Thyroid gland (tissue), 4 donors: ENCODE measurements at regions not wholly inside any gene's neighbourhood (a gene's known extent, or its start where the extent isn't known, plus 50 kb on each side); places are given as distances from the start of the nearest gene placed in this dataset.

Experiments used
- DNase-seq, 2 donors: peaks; one replicate each; pipeline ENCODE4 v3.0.0-alpha.2; 2019
- H3K27ac ChIP-seq, 3 donors: fragments of 200-600 bp; sonication (generic); 1 replicate in 2 of 3; 2 replicates in 1 of 3; pipeline ENCODE4 v1.5.1; 2016 to 2019; ENCODE audit warnings: mild to moderate bottlenecking in 1 of 3, moderate library complexity in 1 of 3
- H3K27me3 ChIP-seq: fragments of 200-600 bp; sonication (generic); one replicate; pipeline ENCODE4 v1.5.1; 2019
- H3K36me3 ChIP-seq, 2 donors: fragments of 200-600 bp; sonication (generic); one replicate each; pipeline ENCODE4 v1.5.1; 2016 to 2019
- H3K4me1 ChIP-seq, 2 donors: fragments of 200-600 bp; sonication (generic); one replicate each; pipeline ENCODE4 v1.5.1; 2017 to 2019
- H3K4me3 ChIP-seq, 3 donors: fragments of 200-600 bp; sonication (generic); replicated peaks in 1 of 3; 1 replicate in 2 of 3; 2 replicates in 1 of 3; pipeline ENCODE4 v1.5.1; 2016; ENCODE audit warnings: mild to moderate bottlenecking in 1 of 3
- H3K9me3 ChIP-seq: fragments of 200-600 bp; sonication (generic); one replicate; pipeline ENCODE4 v1.5.1; 2017
- CTCF ChIP-seq, 6 experiments: fragments of 200-600 bp in 3 of 6; fragments of 450-650 bp in 3 of 6; sonication (generic) in 3 of 6; IDR thresholded peaks; one replicate each; pipeline ENCODE4 v1.5.1; 2016 to 2019; ENCODE audit warnings: antibody characterized with exemption in 6 of 6, mild to moderate bottlenecking in 2 of 6, inconsistent platforms in 1 of 6, moderate library complexity in 1 of 6
- POLR2A ChIP-seq, 2 donors: fragments of 450-650 bp; IDR thresholded peaks; one replicate each; pipeline ENCODE4 v1.6.1; 2017; ENCODE audit warnings: antibody characterized with exemption in 2 of 2, mild to moderate bottlenecking in 2 of 2, moderate library complexity in 1 of 2
- WGBS, 2 donors: methylation state at CpG; one replicate each; pipeline ENCODE4 v1.1.5; 2017; 5-methylcytosine and 5-hydroxymethylcytosine counted together
- intact Hi-C: fragments of 100-400 bp; cut with DNase I; formaldehyde crosslinking; loops from one replicate; pipeline ENCODE4 v1.15.1; 2023

- no peaks in the 10 kb centered on the region for H3K9me3 ChIP-seq
- no peaks in the 10 kb centered on the region for H3K4me1 ChIP-seq
- H3K27ac ChIP-seq, result no peak overlapping the region
- no peaks in the 10 kb centered on the region for H3K36me3 ChIP-seq
- intact Hi-C loops, result no loop called here
- no peak for DNase-seq
- H3K27me3 ChIP-seq, result no peaks in the 10 kb centered on the region
- WGBS, 2 donors, result 65 to 75% methylated on average over 12 of the region's 13 CpGs
- H3K4me3 ChIP-seq, result no peak overlapping the region
- TF ChIP-seq CTCF (IDR thresholded peaks at IDR 0.05), result no peak
- no peak for TF ChIP-seq POLR2A (IDR thresholded peaks at IDR 0.05)
Measured at GRCh38 chr1:38114241-38115026, 67.8 kb upstream of the POU3F1 start.

- WGBS, 2 donors, result 94 to 98% methylated on average over 14 of the region's 14 CpGs
- TF ChIP-seq POLR2A (IDR thresholded peaks at IDR 0.05) (no peak), CTCF (IDR thresholded peaks at IDR 0.05) (no peak)
- no peak for DNase-seq
- no peaks in the 10 kb centered on the region for H3K36me3 ChIP-seq
- H3K27me3 ChIP-seq, result no peaks in the 10 kb centered on the region
- H3K4me3 ChIP-seq, result no peak overlapping the region
- intact Hi-C loops, result no loop called here
- no peaks in the 10 kb centered on the region for H3K9me3 ChIP-seq
- H3K27ac ChIP-seq, result no peak overlapping the region
- H3K4me1 ChIP-seq, result no peaks in the 10 kb centered on the region
Measured at GRCh38 chr1:38113159-38113666, 66.6 kb upstream of the POU3F1 start.

GRCh38 chr1:38111589-38111988, 65.0 kb upstream of the POU3F1 start:
- no peaks in the 10 kb centered on the region for H3K9me3 ChIP-seq
- DNase-seq, result no peak
- H3K27me3 ChIP-seq, result no peaks in the 10 kb centered on the region
- no peaks in the 10 kb centered on the region for H3K4me1 ChIP-seq
- no peak overlapping the region for H3K27ac ChIP-seq
- no peak overlapping the region for H3K4me3 ChIP-seq
- TF ChIP-seq CTCF (IDR thresholded peaks at IDR 0.05) (no peak), POLR2A (IDR thresholded peaks at IDR 0.05) (no peak)
- WGBS, 2 donors, result 90 to 96% methylated on average over 8 of the region's 8 CpGs
- intact Hi-C loops, result no loop called here
- H3K36me3 ChIP-seq, result no peaks in the 10 kb centered on the region

GRCh38 chr1:38105267-38105666, 58.7 kb upstream of the POU3F1 start:
- H3K36me3 ChIP-seq, result no peaks in the 10 kb centered on the region
- no peaks in the 10 kb centered on the region for H3K9me3 ChIP-seq
- H3K4me1 ChIP-seq, result no peaks in the 10 kb centered on the region
- 83 to 92% methylated on average over 5 of the region's 5 CpGs for WGBS, 2 donors
- H3K27ac ChIP-seq, result no peak overlapping the region
- no peak overlapping the region for H3K4me3 ChIP-seq
- no peaks in the 10 kb centered on the region for H3K27me3 ChIP-seq
- no peak for TF ChIP-seq CTCF (IDR thresholded peaks at IDR 0.05)
- no peak for TF ChIP-seq POLR2A (IDR thresholded peaks at IDR 0.05)
- no peak for DNase-seq
- intact Hi-C loops, result no loop called here

- Histone ChIP-seq H3K4me3 (no peak overlapping the region), H3K36me3 (no peaks in the 10 kb centered on the region), H3K27ac (no peak overlapping the region), H3K9me3 (no peaks in the 10 kb centered on the region), H3K27me3 (no peaks in the 10 kb centered on the region), H3K4me1 (no peaks in the 10 kb centered on the region)
- no peak for DNase-seq
- TF ChIP-seq CTCF (IDR thresholded peaks at IDR 0.05) (no peak), POLR2A (IDR thresholded peaks at IDR 0.05) (no peak)
- WGBS, 2 donors, result 80 to 90% methylated on average over 3 of the region's 3 CpGs
- intact Hi-C loops, result no loop called here
Measured at GRCh38 chr1:38102636-38103035, 56.0 kb upstream of the POU3F1 start.
